ENCODE measurements at regions not wholly inside any gene's neighbourhood (a gene's known extent, or its start where the extent isn't known, plus 50 kb on each side); places are given as distances from the start of the nearest gene placed in this dataset.
"Not testable (repeated sequence)": the region's sequence is repeated elsewhere in the genome, so short reads cannot be mapped to it uniquely, and the experiment has no call there.

DNA sequence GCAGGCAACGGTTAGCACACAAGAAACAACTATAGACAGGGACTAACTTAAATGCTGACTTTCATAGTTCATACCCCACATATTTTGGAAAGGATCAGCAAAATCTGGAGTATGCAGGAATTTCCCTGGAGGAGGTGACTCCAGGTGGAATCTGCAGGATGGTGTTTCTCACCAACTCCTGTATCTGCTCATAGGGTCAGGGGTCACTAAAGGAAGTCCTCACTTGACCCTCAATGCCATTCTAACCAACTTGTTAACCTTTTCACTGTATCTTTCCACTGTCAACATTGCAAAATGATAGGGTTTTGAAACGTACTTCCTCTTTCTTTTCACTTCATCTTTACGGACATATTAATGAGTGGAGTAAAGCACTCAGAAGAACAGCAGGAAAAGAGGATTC is 207.0 kb upstream of the CXCR4 start:
- DNase-seq (ENCODE audit: low spot score), result no peak

DNA sequence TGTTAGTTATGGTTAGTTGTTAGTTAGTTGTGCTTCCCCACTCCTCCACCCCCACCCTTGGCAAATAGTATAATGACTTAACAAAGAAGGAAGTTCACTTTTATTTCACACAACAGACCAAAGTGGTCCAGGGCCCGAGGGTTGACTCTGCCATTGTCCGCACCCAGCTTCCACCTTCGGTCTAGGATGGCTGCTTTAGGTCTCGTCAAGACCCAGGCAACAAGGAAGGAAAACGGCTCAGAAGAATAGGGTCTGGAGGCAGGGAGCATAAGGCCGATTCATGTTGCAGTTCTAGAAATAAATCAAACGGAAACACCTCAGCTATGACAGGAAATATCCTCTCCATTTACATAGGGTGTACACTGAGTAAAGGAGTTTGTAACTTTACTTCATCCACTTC is 206.0 kb upstream of the CXCR4 start:
- no peak for DNase-seq (ENCODE audit: low spot score)

DNA sequence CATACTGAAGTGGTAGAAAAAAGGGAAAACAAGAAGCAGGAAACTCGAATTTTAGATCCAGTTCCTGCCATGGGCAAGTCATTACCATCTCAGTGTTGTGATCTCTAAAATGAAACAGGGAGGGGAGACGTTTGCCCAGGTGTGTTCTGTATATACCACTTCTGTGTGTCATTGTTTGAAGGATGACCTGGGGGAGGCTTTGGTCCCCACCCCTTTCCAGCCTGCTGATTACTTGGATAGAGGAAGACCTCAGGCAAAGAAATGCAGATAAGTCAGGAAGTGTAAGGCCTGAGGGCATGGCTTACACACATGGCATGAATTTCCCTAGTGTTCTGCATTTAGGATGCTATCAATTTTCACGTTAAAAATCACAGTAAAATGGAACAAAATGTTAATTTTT is 205.2 kb upstream of the CXCR4 start:
- no peak for DNase-seq (ENCODE audit: low spot score)

DNA sequence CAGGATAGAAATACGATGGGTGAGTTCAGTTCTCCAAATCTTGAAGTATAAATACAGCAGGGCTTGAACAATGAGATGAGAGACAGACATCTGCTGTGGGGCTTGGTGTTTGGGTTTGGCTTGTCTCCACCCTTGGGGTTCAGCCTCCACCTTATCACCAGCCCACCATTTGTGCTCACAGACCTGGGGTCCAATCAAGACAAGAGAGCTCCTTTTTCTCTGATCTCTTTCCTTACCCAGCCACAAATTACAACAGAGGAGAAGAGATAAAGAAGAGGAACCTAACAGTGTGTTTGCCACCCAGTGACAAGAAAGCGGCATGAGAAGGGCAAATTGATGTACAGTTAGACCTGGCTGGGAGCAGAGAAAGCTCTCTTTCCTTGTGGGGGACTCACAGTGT is 204.5 kb upstream of the CXCR4 start:
- DNase-seq (ENCODE audit: low spot score), result no peak

DNA sequence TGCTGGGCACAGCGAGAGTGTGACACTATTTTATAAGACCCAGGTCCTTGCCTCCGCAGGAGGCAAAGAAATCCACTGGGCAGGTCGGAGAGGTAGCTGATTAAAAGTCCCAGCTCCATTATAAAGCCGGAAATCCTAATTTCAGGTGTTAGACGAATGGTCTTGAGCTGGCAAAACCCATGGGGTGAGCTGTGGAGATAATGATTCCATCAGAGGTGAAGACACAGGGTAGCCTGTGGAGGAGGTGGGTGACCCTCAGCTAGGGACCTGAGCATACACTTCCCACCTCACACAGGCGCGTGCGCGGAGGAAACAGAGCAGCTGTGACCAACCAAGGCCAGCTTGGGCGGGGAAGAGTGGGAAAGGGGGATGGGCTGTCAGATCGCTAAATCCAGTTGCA is 201.7 kb upstream of the CXCR4 start:
- DNase-seq (ENCODE audit: low spot score), result no peak

DNA sequence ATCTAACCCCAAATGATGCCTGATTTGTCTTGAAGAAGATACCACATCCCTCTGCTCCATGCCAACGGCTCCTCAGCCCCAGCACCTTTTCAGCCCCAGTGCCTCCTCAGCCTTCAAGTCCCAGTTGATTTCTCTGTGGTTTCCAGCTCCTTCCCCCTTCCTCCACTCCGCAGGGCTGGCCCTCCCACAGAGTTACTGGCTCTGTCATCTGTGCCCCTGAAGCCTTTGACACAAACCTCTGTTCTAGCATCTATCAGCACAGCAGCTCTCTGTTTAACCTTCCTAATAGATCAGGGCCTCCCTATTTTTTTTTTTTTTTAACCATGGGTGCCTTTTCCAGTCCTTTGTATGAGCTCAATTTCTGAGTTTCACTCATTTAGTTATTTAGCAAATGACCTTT is 201.3 kb upstream of the CXCR4 start:
- no peak for DNase-seq (ENCODE audit: low spot score)

DNA sequence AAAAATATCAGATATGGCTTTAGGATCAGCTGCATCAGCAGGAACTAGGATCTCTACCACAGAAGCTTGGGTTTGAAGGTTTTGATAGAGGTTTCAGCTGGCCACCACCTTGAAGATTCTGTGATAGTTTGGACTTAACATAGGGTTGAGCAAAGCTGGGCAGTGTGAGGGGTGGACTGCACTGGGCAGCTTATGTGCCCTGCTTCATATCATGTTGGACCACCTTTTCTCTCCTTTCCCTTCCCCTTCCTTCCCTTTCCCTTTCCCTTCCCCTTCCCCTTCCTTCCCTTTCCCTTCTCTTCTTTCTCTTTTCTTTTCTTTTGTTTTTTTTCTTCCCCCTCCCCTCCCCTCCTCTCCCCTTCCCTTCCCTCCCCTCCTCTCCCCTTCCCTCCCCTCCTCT is 196.3 kb upstream of the CXCR4 start:
- DNase-seq (ENCODE audit: low spot score), result no peak

DNA sequence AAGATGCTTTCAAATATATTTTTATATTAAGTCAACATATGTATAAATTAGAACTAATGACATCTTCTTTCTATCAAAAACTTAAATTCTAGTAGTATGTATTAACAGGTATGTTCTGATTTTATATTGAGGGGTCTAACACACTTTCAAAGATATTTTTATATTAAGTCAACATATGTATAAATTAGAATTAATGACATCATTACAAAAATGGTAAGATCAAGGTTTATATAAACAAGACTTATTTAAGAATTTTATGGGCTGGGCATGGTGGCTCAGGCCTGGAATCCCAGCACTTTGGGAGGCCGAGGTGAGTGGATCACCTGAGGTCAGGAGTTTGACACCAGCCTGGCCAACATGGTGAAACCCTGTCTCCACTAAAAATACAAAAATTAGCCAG is 194.6 kb upstream of the CXCR4 start:
- not testable (repeated sequence) for DNase-seq (ENCODE audit: low spot score)

DNA sequence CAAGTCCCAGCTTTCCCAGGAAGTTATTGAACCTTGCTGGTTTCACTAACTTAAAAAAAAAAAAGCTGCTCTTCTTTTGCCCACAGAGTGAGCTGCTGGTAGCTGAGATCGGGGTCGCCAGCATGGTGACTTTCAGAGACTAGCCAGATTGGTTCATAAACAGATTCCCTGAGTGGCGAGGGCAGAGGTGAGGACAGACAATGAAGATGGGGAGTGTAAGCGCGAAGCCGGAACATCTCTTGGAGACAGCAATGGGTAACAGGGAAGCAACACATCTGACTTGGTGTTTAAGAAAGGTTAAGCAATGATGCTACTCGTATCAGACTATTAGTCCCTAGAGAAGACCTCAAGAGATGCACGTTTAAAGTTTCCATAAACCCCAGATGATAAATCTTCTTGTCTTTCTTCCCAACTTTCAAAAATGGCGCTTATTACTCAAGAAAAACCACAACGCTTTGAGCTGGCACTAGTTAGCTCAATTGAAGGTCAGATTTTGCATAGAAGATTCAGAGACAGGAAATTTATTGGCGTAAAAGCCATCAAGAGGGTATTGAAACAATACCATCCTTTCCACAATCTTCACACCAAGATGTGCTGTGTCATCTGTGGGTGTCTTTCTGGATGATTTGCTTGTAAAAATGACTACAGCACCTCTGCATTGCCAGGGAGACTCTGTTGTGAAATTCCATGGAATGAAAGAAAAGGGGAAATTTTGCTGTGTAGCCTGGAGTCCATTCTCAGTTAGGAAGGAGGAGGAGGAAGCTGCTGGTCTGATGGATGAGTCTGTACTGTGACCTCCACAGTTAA is 193.1 kb upstream of the CXCR4 start:
- no peak for DNase-seq (ENCODE audit: low spot score)

DNA sequence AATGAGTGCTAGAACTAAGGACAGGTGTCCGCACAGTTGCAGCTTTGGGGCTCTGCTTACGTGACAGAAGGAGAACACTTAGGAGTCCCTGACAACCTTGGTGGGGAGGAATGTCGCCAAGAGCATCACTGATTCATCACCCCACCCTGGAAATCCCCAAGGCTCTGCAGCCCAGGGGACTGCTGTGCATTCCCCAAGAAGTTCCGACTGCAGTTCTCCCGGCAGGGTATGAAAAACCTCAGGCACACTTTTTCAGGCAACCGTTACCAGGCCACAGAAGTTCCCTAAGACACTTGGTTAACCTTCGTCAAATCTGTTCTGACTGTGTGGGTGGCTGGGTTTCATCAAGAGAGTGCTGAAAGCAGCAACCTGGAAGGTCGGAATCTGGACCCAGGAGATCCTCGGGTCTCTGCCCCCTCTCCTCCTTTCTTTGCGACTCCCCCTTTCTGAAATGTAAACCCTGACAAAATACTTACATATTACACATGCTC is 192.1 kb upstream of the CXCR4 start:
- no peak for DNase-seq (ENCODE audit: low spot score)

DNA sequence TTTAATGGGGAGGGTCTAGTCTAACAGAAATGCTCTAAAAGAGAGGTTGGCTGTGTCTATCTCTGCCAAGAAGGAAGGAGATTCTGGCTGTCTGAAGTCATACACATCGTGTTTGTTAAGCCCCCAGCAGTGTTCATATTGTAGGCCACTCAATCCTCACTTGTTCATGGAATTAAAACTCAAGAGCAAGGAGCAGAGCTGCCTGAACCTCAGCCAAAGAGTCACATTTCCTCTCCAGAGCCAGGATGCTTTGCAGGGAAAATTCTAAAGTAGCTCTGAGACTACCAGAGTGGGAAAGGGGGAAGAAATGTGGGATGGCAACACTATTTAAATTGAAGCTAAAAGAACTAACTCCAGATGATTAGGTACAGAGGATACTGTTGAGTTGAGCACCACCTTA is 190.7 kb upstream of the CXCR4 start:
- no peak for DNase-seq (ENCODE audit: low spot score)

DNA sequence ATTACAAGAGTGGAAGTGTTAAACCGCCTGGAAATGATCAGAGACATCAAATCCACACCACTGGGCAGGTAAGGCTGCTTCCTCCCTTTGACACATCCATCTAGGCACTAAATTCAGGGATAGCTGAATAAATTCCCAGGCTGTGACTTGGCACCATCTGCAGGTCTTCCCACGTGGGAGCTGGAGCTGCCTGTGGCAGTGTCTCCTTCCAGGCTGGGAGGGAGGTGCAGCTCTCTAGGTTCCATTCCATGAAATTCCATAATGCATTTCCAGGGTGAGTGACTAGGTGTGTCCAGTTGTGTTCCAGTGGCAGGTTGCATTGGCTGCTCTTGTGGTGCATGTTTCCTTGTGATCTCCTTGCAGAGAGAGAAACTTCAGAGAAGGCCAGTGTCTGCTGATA is 188.9 kb upstream of the CXCR4 start:
- no peak for DNase-seq (ENCODE audit: low spot score)

DNA sequence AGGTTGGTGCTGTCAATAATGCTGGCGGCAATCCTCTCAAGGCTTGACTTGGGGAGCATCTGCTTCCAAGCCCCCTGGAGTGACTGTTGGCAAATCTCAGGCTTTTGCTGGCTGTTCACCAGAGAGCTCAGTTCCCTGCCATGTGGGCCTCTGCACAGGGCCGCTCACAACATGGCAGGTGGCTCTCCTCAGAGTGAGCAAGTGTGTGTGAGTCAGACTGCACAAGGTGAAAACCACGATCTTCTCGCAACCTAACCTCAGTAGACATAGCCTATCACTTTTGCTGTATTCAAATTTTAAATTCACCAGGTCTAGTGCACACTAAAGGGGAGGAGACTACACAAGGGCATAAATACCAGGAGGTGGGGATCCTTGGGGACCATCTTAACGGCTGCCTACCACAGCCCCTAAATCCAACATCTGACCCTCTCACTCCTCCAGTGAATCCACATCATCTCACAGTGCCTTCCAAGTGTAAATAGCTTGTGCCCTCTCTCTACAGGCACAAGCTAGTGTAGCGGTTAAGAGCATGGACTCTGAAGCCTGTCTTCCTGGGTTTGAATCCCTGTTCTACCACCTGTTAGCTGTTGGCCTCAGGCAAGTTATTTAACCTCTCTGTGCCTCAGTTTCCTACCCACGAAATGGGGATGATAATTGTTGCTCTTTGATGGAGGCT is 187.7 kb upstream of the CXCR4 start:
- DNase-seq (ENCODE audit: low spot score), result no peak

DNA sequence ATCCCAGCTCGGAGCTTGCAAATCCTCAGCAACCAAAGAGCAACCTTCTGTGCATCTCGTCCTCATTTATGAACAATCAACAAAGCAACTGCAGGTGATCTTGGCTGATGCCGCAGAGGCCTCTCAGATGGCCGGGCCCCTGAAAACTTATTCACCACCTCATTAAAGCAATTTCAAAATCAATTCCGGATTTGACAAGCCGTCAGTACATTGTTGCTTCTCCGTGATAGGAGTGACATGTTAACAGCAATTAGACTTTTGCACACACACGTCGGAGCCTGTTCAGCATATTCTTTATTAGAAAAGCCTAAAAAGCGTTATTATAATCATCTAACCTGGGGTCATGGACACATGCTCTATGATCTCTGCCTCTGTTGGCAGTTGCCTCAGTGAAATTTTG is 183.1 kb upstream of the CXCR4 start:
- no peak for DNase-seq (ENCODE audit: low spot score)

DNA sequence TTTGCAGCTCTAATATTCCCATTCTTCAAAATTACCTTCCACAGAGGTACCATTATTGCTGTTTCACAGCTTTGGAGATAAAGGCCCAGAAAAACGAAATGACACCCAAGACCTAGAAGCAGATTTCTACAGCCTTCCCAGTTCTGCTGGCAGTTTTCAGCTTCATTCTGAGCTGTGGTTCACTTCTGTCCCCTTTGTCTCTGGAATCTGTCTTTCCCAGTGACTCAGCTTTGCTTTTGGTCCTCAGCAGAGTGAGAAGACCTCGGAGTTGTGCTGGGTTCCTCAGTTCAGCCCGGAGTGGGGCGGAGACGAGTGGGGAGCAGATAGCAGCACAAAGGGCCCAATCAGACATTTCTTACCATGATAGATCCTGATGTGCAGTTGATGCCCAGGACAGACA is 180.7 kb upstream of the CXCR4 start:
- DNase-seq (ENCODE audit: low spot score), result no peak

DNA sequence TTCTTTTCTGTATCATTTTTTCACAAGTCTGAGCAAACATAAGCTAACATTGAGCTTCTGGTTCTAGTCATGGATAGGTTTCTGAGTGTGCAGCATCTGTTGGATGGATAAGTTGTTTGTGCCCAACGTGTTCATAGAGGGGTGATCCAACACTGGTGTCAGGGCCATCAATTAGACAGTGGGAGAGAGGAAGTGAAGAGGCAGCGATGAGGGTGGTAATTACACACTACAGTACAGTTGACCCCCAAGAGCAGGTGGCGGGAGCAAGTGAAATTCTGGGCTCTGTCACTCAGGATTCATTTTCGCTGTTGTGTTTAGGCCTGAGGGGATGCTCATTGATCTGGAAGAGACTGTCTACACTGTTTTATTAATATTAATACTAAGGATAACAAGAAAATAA is 180.0 kb upstream of the CXCR4 start:
- DNase-seq (ENCODE audit: low spot score), result no peak

DNA sequence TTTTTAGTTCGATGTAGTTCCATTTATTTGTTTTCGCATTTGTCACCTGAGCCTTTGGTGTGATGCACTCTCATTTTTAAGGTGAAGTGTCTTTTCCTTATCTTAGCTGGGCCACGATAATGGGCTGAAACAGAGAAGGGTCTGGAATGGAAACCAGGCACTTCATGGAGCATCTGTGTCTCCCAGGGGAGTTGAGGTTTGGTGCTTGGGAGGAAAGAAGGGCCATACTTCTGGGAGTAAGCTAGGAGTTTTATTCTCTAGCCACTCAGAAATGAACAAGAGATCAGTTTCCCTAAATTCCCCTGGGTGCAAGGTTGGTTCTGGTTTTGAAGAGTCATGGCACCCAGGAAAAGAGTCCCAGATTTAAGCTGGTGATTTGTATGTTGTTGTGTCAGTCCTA is 179.4 kb upstream of the CXCR4 start:
- DNase-seq (ENCODE audit: low spot score), result no peak

DNA sequence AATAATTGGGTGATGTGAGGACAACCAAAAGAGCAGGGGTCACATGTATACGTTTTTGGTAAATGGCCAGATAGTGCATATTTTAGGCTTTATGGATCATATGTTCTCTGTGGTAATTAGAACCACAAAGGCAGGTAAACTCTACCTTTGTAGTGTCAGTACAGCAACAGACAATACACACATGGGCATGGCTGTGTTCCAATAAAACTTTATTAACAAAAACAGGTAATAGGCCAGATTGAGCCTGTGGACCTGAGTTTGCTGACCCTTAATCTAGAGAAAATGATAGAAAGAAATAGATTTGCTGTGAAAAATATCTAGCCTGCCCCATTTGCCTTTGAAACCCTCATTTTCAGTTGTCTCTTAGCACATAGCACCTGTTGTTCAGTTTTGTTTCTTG is 177.2 kb upstream of the CXCR4 start:
- DNase-seq (ENCODE audit: low spot score), result no peak

DNA sequence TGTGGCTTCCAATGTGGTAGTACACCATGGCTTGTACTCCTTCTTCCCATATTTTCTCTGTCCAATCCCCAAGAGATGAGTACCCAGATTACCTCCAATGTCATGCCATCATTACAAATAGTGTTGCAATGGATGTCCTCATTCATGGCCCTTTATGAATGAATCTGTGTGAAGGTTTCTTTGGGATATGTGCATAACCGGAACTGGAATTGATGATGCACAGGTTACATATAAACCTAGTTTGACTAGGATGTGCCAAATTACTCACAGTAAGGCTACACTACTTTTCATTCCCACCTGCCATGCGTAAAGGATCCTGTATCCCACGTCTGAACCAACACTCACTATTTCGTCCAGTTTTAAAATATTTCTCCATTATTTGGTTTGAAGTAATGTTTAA is 173.9 kb upstream of the CXCR4 start:
- no peak for DNase-seq (ENCODE audit: low spot score)

DNA sequence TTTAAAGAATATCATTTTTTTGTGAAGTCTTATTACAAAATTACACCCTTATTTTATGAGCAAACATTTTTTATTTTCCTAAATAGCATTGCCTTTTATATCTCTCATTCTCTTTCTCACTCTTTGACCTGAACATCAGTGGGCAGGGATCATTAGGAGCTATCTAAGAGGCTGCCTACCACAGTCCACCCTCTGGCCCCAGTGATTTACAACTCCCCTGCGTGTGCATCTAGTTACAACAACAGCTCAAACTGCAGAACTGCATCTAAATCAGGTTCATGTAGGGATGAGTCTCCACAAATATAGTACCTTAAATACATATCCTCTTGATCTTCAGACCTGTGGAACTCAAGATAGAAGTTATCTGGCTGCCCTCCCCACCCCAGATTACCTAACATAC is 172.4 kb upstream of the CXCR4 start:
- no peak for DNase-seq (ENCODE audit: low spot score)

DNA sequence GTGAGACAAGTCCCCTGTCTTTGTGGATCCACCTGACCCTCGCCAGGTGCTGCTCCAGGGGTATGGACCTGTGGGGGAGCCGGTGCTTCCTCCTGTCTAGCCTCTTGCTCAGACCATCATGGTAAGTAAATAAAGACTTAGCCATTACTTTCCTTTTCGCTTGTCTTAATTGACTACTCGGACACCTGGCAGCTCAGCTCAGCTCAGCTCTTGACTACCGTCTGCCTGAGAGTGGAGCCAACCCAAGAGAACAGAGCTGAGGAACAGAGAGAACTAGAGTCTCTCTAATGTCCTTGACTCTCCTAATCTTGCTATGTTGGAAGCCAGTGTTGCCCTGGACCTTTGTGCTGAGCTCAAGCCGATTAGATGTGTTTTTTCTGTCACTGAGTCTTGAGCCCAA is 170.3 kb upstream of the CXCR4 start:
- DNase-seq (ENCODE audit: low spot score), result no peak

DNA sequence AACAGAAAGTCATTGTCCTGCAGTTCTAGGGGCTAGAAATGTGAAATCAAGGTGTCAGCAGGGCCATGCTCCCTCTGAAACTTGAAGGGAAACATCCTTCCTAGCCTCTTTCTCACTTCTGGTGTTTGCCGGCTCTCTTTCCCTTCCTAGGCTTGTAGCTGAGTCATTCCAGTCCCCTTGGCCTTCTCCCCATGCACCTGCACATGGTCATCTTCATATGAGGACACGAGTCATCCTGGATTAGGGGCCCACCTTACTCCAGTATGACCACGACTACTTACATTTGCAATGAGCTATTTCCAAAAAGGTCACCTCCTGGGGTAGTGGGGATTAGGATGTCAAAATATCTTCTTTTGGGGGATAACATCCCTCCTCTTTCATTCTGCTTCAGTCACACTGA is 168.5 kb upstream of the CXCR4 start:
- DNase-seq (ENCODE audit: low spot score), result no peak

DNA sequence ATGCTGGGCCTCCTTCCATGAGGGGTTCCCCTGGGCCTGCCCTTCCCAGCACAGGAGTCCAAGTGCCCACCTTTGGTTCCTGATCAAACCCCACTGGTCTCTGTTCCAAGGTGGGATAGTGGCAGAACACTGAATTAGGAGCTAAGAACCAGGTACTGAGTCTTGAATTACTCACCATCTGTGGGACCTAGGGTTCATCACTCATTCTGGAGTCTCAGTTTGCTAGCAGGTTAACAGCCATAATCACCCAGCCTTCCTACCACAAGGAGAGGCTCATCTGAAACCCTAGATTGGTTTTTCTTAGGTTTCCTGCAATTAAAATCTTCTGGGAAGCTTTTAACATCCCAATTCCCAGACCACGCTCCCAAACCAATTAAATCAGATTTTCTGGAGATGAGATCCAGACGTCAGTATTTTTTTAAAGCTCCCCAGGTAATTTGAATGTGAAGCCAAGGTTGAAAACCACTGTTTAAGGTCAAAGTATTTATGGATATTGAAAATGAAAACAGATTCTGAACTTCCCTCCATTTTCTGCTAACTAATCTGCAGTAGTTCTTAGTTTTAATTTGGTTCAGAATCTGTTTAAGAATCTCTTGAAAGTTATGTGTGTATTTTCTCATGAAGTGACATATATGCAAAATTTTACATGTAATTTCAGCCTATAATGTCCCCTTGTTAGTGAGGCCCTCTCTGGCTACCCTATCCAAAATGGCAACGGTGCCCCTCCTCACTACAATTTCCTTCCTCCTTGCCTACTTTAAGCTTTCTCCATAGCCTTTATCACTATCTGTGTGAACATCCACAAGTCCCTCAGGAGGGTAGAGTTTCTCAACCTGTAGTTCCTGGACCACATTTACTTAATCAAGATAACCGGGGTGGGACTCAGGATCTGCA is 166.5 kb upstream of the CXCR4 start:
- no peak for DNase-seq (ENCODE audit: low spot score)

Data from Ammon's horn (tissue), 1 donor.